ENCODE measurements at regions not wholly inside any gene's neighbourhood (a gene's known extent, or its start where the extent isn't known, plus 50 kb on each side); places are given as distances from the start of the nearest gene placed in this dataset.

GRCh38 chr1:147413110-147413605 is 128.1 kb upstream of the BCL9 start:
- TF ChIP-seq CTCF (IDR thresholded peaks at IDR 0.05), result no peak
- no peak for TF ChIP-seq POLR2A (IDR thresholded peaks at IDR 0.05)
- no peak for TF ChIP-seq POLR2AphosphoS5 (IDR thresholded peaks at IDR 0.05; ENCODE audit: insufficient read depth in 1 of 2, low read depth in 1 of 2)

Data from vagina (tissue), 2 donors.